ENCODE measurements at regions not wholly inside any gene's neighbourhood (a gene's known extent, or its start where the extent isn't known, plus 50 kb on each side); places are given as distances from the start of the nearest gene placed in this dataset.
A peak's percentile ranks its signal among the peaks of the same experiment; 100 is the strongest.

DNA sequence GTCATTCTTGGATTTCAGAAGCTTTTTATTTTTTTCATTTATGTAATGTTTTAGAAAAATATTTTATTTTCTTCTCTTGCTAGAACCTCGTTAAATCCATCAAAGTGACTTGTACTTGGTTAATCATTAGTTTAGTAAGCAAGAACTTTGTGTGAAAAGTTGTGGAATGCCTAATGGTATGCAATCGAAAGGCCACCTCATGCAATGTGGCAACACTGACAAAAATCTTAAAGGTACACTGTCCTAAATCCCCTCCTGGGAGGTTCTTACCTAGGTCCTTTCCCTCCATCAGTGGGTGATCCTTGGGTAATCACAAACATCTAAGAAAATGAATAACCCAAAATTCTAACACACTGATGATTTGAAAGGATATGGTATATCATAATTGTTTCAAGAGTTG is 304.2 kb downstream of the DNAH5 start:
- in situ Hi-C loops (cut with MboI; ENCODE audit: low pct_unique_long_range_greater_than_20kb in 2 of 9, low sequenced_read_pairs in 9 of 9, unreplicated experiment in 9 of 9), result no loop called here
- WGBS, 10 experiments, result 8 to 36% (median 22%) methylated on average over 1 to 2 of the region's 2 CpGs
- Histone ChIP-seq H3K4me1 (replicated peaks in 1 of 2) (no peaks in the 10 kb centered on the region), H3K27ac (no peak overlapping the region), H3K4me3 (no peak overlapping the region)
- ATAC-seq (replicated peaks in 6 of 8), result no peak

DNA sequence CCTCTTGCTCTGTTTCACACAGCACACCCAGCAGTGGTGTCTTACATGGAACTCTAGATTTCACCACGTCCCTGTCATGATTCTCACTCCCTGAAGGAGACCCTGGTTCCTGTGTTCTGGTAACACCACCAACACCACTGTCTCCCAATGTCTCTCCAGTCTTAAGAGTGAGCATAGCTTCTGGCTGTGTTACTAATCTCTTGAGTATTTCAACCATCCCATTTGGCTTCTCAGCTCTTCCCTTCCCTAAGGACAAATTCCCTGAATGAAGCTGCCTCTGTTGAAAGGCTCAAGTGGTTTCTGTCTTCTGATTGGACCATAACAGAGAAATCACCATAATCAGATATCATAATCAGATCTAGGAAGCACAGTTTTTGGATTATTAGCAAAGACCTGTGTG is 311.8 kb downstream of the DNAH5 start:
- in situ Hi-C loops (cut with MboI; ENCODE audit: low pct_unique_long_range_greater_than_20kb in 2 of 9, low sequenced_read_pairs in 9 of 9, unreplicated experiment in 9 of 9), result no loop called here
- Histone ChIP-seq H3K4me1 (replicated peaks in 1 of 2) (no peaks in the 10 kb centered on the region), H3K4me3 (no peak overlapping the region), H3K27ac (no peak overlapping the region)
- peak in 2 of 8 experiments; percentile 77 to 98 for ATAC-seq (replicated peaks in 6 of 8)
- WGBS, 10 experiments, result 20 to 75% (median 60%) methylated on average over 1 of the region's 1 CpG; no CpG with 5 or more reads in 7 of the 10 experiments

DNA sequence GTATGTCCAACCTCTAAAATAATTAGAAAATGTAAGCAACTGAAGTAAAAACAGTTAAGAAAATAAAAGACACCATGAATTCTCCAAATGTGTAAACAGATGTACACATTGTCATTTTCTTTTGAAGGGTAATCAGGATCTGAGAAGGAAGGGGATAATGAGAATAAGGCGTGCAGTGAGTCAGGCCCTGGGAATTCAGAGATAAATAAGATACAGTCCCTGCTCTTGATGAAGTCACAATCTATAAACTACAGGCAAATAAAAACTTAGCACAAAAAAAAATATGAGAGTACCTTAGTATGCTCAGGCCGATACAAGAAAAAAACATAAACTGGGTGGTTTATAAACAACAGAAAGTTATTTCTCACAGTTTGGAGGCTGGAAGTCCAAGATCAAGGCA is 315.3 kb downstream of the DNAH5 start:
- H3K4me1 ChIP-seq (replicated peaks in 1 of 2), result no peaks in the 10 kb centered on the region
- no peak for ATAC-seq (replicated peaks in 6 of 8)
- in situ Hi-C loops (cut with MboI; ENCODE audit: low pct_unique_long_range_greater_than_20kb in 2 of 9, low sequenced_read_pairs in 9 of 9, unreplicated experiment in 9 of 9), result no loop called here
- H3K4me3 ChIP-seq, result no peak overlapping the region
- no peak overlapping the region for H3K27ac ChIP-seq
- 55 to 100% (median 77%) methylated on average over 1 to 2 of the region's 2 CpGs; no CpG with 5 or more reads in 2 of the 10 experiments for WGBS, 10 experiments

DNA sequence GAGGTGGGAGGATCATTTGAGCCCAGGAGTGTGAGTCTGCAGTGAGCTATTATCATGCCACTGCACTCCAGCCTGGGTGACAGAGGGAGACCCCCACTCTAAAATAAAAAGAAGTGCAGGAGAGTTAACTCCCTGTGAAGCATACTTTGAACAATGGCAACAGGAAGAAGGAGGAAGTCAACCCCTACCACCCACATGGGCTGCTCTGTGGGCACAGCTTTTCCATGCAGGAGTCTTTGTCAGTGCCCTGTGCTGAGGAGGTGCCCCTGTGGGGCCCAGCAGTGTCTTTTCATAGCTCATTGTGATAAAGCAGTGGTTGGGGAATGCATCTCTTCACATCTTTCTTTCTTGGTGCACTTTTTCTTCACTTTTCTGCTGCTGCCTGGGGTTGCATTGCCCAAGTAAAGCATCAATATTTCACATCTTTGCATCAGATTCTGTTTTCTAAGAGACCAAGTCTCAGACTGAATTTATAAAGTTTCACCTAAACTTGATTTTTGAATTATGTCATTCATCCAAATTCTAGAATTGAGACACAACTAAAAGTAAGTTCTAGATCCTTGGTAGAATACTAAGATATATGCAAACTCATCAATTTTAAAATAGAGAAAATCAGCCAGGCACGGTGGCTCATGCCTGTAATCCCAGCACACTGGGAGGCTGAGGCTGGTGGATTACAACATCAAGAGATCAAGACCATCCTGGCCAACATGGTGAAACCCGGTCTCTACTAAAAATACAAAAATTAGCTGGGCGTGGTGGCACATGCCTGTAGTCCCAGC is 316.6 kb downstream of the DNAH5 start:
- in situ Hi-C loops (cut with MboI; ENCODE audit: low pct_unique_long_range_greater_than_20kb in 2 of 9, low sequenced_read_pairs in 9 of 9, unreplicated experiment in 9 of 9), result no loop called here
- Histone ChIP-seq H3K4me3 (no peak overlapping the region), H3K4me1 (replicated peaks in 1 of 2) (no peaks in the 10 kb centered on the region), H3K27ac (no peak overlapping the region)
- whole genome bisulfite sequencing, 10 experiments, result 0 to 100% (median 76%) methylated on average over 1 of the region's 3 CpGs; no CpG with 5 or more reads in 2 of the 10 experiments
- no peak for ATAC-seq (replicated peaks in 6 of 8)

DNA sequence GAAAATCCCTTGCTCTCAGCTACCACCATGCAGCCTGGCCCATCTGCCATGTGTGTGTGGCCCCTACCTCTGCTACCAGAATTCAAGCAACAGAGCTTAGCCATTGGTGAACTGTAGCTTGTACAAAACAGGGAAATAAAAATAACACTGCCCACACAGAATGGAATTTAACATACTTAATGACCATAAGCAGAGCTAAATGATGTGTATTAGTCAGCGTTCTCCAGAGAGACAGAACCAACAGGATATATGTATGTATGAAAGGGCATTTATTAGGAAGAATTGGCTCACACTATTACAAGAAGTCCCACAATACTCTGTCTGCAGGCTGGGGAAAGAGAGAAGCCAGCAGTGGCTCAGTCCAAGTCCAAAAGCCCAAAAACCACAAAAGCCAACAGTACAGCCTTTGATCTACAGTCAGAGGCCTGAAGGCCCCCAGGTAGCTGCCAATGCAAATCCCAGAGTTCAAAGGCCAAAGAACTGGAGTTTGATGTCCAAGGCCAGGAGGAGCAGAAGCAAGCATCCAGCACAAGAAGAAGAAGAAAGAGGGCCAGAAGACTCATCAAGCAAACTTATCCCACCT is 318.8 kb downstream of the DNAH5 start:
- Histone ChIP-seq H3K27ac (no peak overlapping the region), H3K4me1 (replicated peaks in 1 of 2) (no peaks in the 10 kb centered on the region), H3K4me3 (no peak overlapping the region)
- ATAC-seq (replicated peaks in 6 of 8), result no peak
- WGBS, 10 experiments, result 60 to 89% (median 85%) methylated on average over 1 of the region's 1 CpG; no CpG with 5 or more reads in 4 of the 10 experiments
- in situ Hi-C loops (cut with MboI; ENCODE audit: low pct_unique_long_range_greater_than_20kb in 2 of 9, low sequenced_read_pairs in 9 of 9, unreplicated experiment in 9 of 9), result no loop called here

DNA sequence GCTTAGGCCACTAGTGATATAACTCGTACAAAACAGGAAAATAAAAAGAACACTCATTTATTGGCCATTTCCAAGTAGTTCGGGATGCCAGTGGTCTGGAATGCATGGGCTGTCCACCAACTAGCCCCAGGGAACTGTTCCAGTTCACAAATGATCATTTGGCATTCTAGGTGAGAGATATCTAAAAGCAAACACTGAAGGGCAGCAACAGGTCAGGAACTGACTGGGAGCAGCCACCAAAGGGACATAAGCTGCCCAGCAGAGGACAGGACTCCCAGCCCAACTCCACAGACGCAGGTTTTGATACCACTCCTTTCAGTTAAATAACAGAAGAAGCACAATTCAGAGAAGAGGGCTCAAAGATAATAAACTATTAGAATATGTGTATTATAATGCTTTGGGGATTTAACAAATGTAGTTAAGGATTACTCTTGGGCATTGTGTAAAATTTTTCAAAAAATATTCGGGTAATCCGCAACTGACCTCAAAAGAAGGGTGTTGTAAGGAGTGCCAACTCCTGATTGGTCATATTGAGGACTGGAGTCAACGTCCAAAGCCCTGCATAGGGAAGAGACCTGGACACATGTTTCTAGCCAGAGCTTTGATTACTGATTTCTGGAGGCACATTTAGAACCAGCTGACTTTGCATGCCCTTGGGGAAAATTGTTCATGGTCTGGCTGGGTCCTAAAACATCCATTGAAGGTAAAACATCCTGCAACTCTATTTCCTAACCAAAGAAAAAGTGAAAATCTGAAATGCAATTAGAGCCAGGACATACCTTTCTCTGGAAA is 320.0 kb downstream of the DNAH5 start:
- in situ Hi-C loops (cut with MboI; ENCODE audit: low pct_unique_long_range_greater_than_20kb in 2 of 9, low sequenced_read_pairs in 9 of 9, unreplicated experiment in 9 of 9), result no loop called here
- ATAC-seq (replicated peaks in 6 of 8), result no peak
- WGBS, 10 experiments, result 0 to 95% (median 56%) methylated on average over 1 to 5 of the region's 6 CpGs

DNA sequence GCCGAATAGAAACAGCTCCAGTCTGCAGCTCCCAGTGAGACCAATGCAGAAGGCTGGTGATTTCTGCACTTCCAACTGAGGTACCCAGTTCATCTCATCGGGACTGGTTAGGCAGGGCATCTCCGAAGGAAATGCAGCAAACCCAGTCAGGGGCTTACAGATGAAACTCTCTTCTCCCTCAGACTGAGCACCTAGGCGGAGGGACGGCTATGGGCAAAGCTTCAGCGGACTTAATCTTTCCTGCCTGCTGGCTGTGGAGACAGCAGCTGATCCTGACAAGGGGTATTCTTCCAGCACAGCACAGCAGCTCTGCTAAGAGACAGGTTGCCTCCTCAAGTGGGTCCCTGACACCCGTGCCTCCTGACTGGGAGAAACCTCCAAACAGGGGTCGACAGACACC is 330.9 kb downstream of the DNAH5 start:
- no peaks in the 10 kb centered on the region for H3K4me1 ChIP-seq (replicated peaks in 1 of 2)
- in situ Hi-C loops (cut with MboI; ENCODE audit: low pct_unique_long_range_greater_than_20kb in 2 of 9, low sequenced_read_pairs in 9 of 9, unreplicated experiment in 9 of 9), result no loop called here
- WGBS, 10 experiments, result 0 to 100% (median 71%) methylated on average over 1 to 8 of the region's 8 CpGs; no CpG with 5 or more reads in 1 of the 10 experiments
- ATAC-seq (replicated peaks in 6 of 8), result no peak
- no peak overlapping the region for H3K4me3 ChIP-seq
- H3K27ac ChIP-seq, result no peak overlapping the region

More for the DNA sequence above, 320.0 kb downstream of the DNAH5 start:
- Histone ChIP-seq H3K27ac (no peak overlapping the region), H3K4me1 (replicated peaks in 1 of 2) (no peaks in the 10 kb centered on the region), H3K4me3 (no peak overlapping the region)

DNA sequence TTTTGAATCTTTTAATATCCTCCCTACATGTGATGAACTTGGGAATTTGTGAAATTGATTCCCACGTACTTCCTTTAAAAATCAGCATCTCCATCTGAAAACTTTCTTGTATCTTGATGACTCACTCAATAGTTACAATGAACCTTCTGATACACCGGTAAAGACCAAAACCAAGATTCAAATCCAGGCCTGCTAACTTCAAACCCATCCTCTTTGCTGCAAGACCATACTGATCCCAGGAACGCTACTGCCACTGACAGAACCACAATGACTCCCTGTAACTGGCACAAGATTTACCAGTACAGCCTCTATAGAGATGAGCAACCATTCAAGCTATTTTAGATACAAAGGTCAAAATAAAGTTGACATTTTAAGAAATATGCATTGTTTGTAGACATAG is 332.9 kb downstream of the DNAH5 start:
- no peaks in the 10 kb centered on the region for H3K4me1 ChIP-seq (replicated peaks in 1 of 2)
- no peak for ATAC-seq (replicated peaks in 6 of 8)
- H3K4me3 ChIP-seq, result no peak overlapping the region
- H3K27ac ChIP-seq, result no peak overlapping the region
- 21 to 100% (median 77%) methylated on average over 1 to 3 of the region's 3 CpGs for WGBS, 10 experiments
- in situ Hi-C loops (cut with MboI; ENCODE audit: low pct_unique_long_range_greater_than_20kb in 2 of 9, low sequenced_read_pairs in 9 of 9, unreplicated experiment in 9 of 9), result no loop called here

DNA sequence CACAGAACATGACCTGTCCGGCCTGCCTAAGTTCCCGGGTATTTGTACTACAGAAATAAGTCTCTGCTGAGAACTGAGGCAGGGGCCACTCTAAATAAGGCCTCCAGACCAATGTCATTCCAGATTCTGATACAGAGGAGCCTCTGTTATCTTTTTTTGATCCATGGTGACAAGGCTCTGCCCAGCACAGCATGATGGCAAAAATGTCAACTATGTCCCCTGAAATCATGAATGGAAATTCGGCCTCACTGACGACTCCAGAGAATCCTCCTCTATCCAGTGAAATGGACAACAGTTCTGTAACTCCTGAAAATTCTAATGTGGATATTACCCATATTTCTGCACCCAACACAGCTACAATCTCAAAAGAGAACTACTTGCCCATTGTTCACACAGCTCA is 335.0 kb downstream of the DNAH5 start:
- Histone ChIP-seq H3K27ac (no peak overlapping the region), H3K4me1 (replicated peaks in 1 of 2) (no peaks in the 10 kb centered on the region), H3K4me3 (no peak overlapping the region)
- in situ Hi-C loops (cut with MboI; ENCODE audit: low pct_unique_long_range_greater_than_20kb in 2 of 9, low sequenced_read_pairs in 9 of 9, unreplicated experiment in 9 of 9), result no loop called here
- no peak for ATAC-seq (replicated peaks in 6 of 8)
- WGBS, 10 experiments, result 0 to 95% (median 79%) methylated on average over 1 to 4 of the region's 4 CpGs; no CpG with 5 or more reads in 2 of the 10 experiments

DNA sequence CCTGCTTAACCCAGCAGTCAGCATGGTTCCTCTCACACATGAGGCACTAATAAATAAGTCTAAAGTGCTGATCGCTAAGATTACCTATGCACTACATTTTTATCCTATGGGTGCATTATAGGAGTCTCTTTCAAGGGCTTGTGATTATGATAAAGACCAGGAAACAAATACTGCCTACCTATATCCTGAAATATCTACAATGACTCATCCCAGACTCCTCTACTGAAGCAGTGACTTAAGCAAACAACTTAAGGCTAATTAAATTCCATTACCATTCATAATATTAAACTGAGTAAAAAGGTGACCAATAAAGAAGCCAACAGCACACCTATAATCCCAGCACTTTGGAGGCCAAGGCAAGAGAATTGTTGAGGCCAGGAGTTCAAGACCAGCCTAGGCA is 338.4 kb downstream of the DNAH5 start:
- in situ Hi-C loops (cut with MboI; ENCODE audit: low pct_unique_long_range_greater_than_20kb in 2 of 9, low sequenced_read_pairs in 9 of 9, unreplicated experiment in 9 of 9), result no loop called here
- 50 to 100% (median 88%) methylated on average over 1 of the region's 1 CpG; no CpG with 5 or more reads in 2 of the 10 experiments for WGBS, 10 experiments
- no peak overlapping the region for H3K4me3 ChIP-seq
- no peaks in the 10 kb centered on the region for H3K4me1 ChIP-seq (replicated peaks in 1 of 2)
- H3K27ac ChIP-seq, result no peak overlapping the region
- no peak for ATAC-seq (replicated peaks in 6 of 8)

DNA sequence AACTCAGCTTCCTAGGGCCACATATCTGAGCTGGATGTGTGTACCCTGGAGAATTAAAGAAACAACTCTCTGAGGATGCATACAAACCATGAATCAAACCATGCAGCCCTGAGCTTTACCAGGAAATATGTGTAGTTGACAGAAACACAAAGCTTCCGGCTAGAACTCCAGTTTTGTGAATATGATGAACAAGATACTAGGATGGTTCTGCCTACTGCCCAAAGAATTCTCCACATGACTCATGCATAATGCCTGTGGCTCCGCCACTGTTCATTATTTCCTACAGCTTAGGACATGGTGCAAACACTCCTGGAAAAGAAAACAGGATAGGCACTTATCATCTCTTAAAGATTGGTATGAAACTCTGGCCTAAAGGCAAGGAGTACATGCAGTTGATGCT is 343.4 kb downstream of the DNAH5 start:
- H3K4me3 ChIP-seq, result no peak overlapping the region
- 50 to 90% (median 70%) methylated on average over 1 to 2 of the region's 2 CpGs; no CpG with 5 or more reads in 5 of the 10 experiments for WGBS, 10 experiments
- ATAC-seq (replicated peaks in 6 of 8), result peak in 3 of 8 experiments; percentile 39 to 91 (median 65)
- in situ Hi-C loops (cut with MboI; ENCODE audit: low pct_unique_long_range_greater_than_20kb in 2 of 9, low sequenced_read_pairs in 9 of 9, unreplicated experiment in 9 of 9), result no loop called here
- H3K27ac ChIP-seq, result no peak overlapping the region
- H3K4me1 ChIP-seq (replicated peaks in 1 of 2), result peaks cover 0 to 8% of the 10 kb centered on the region in 2 donors

DNA sequence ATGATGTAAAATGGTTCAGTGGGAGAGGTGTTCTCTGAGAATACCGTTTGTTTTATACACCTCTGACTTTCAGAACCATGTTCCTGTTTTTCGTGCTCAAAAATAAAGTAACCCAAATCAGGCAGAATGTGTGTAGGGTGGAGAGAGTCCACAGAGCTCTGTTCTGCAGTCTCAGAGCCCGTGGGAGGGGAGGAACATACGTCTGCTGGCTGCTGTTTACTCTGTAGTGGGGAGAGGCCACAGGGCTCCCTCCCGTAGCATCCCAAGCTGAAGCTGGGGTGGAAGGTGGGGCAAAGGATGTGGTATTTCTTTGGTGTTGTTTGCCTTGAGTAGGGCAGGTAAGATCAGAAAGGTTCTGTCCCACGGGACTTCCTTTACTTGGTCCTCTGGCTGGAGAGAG is 348.5 kb downstream of the DNAH5 start:
- ATAC-seq (replicated peaks in 6 of 8), result no peak
- 0 to 67% (median 48%) methylated on average over 1 to 5 of the region's 6 CpGs; no CpG with 5 or more reads in 3 of the 10 experiments for WGBS, 10 experiments
- in situ Hi-C loops (cut with MboI; ENCODE audit: low pct_unique_long_range_greater_than_20kb in 2 of 9, low sequenced_read_pairs in 9 of 9, unreplicated experiment in 9 of 9), result no loop called here
- peaks cover 0 to 8% of the 10 kb centered on the region in 2 donors for H3K4me1 ChIP-seq (replicated peaks in 1 of 2)
- no peak overlapping the region for H3K4me3 ChIP-seq
- no peak overlapping the region for H3K27ac ChIP-seq

DNA sequence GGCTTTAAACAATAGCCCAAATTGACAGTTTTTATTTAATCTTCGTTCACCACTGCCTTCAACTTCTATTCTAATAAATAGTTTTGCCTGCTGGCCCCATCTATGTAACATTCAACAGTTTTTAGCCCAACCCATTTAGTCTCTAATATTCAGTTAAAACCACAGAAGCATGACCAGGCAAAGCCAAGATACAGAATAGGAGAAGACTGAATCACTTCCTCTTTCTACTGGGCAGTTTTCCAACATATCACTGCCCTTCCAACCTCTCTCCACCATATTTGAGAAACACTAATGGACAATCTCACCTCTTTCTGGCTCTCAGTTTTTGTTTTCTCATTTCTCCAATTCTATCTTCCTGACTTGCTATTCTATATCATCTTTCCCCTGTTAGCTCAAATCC is 352.9 kb downstream of the DNAH5 start:
- in situ Hi-C loops (cut with MboI; ENCODE audit: low pct_unique_long_range_greater_than_20kb in 2 of 9, low sequenced_read_pairs in 9 of 9, unreplicated experiment in 9 of 9), result no loop called here
- ATAC-seq (replicated peaks in 6 of 8), result peak in 2 of 8 experiments; percentile 96 to 98
- no peak overlapping the region for H3K27ac ChIP-seq
- no peaks in the 10 kb centered on the region for H3K4me1 ChIP-seq (replicated peaks in 1 of 2)
- WGBS, 10 experiments, result 0 to 100% (median 14%) methylated on average over 1 of the region's 1 CpG; no CpG with 5 or more reads in 3 of the 10 experiments
- no peak overlapping the region for H3K4me3 ChIP-seq
